GM23338 (cell line): ENCODE measurements at regions not wholly inside any gene's neighbourhood (a gene's known extent, or its start where the extent isn't known, plus 50 kb on each side); places are given as distances from the start of the nearest gene placed in this dataset.
A peak's percentile ranks its signal among the peaks of the same experiment; 100 is the strongest.

ENCODE experiments used
- ATAC-seq: fragments of 200-7000 bp; cut with Tn5 transposase; 3 replicates; pipeline ENCODE4 v1.9.1; 2020
- DNase-seq: peaks from one replicate; pipeline ENCODE4 v3.0.0-alpha.2; 2015; ENCODE audit warnings: low spot score
- H2AFZ ChIP-seq: fragments of 200-600 bp; sonication (generic); 2 replicates; pipeline ENCODE4 v1.8.0; 2016; ENCODE audit warnings: antibody characterized with exemption, mild to moderate bottlenecking, moderate library complexity
- H3F3A ChIP-seq: fragments of 200-600 bp; sonication (generic); replicated peaks from 2 replicates; pipeline ENCODE4 v1.8.0; 2017; ENCODE audit warnings: antibody characterized with exemption, mixed run types, low read depth
- H3K27ac ChIP-seq: fragments of 200-600 bp; sonication (generic); 2 replicates; pipeline ENCODE4 v1.6.1; 2016; ENCODE audit warnings: low read depth
- H3K27me3 ChIP-seq: fragments of 200-600 bp; sonication (generic); 2 replicates; pipeline ENCODE4 v1.8.0; 2016; ENCODE audit warnings: mild to moderate bottlenecking, mixed run types, moderate library complexity; ENCODE audit not compliant: insufficient read depth
- H3K36me3 ChIP-seq: fragments of 200-600 bp; sonication (generic); 2 replicates; pipeline ENCODE4 v1.8.0; 2016; ENCODE audit warnings: mild to moderate bottlenecking; ENCODE audit not compliant: insufficient read depth
- H3K4me1 ChIP-seq: fragments of 200-600 bp; sonication (generic); 2 replicates; pipeline ENCODE4 v1.8.0; 2016; ENCODE audit warnings: mild to moderate bottlenecking, moderate library complexity; ENCODE audit not compliant: insufficient read depth
- H3K4me2 ChIP-seq: fragments of 200-600 bp; sonication (generic); 2 replicates; pipeline ENCODE4 v1.7.1; 2017; ENCODE audit warnings: mixed run types
- H3K4me3 ChIP-seq: fragments of 200-600 bp; sonication (generic); 2 replicates; pipeline ENCODE4 v1.6.1; 2016; ENCODE audit warnings: mixed run types
- H3K79me2 ChIP-seq: fragments of 200-600 bp; sonication (generic); replicated peaks from 2 replicates; pipeline ENCODE4 v1.8.0; 2017; ENCODE audit warnings: mild to moderate bottlenecking; ENCODE audit not compliant: insufficient read depth
- H3K9me2 ChIP-seq: fragments of 200-600 bp; sonication (generic); 2 replicates; pipeline ENCODE4 v1.8.0; 2017; ENCODE audit not compliant: insufficient read depth
- H4K20me1 ChIP-seq: fragments of 200-600 bp; sonication (generic); replicated peaks from 2 replicates; pipeline ENCODE4 v1.8.0; 2017; ENCODE audit warnings: mild to moderate bottlenecking; ENCODE audit not compliant: insufficient read depth
- H3K27ac Mint-ChIP-seq: 2 replicates; pipeline ENCODE4 v1.8.0; 2020; ENCODE audit warnings: inconsistent platforms, mild to moderate bottlenecking, moderate library complexity, mixed read lengths
- H3K27me3 Mint-ChIP-seq: 3 replicates; pipeline ENCODE4 v1.8.0; 2022; ENCODE audit warnings: low read depth, mild to moderate bottlenecking, moderate library complexity, mixed read lengths, inconsistent platforms; ENCODE audit not compliant: insufficient read depth, poor library complexity
- H3K36me3 Mint-ChIP-seq: 3 replicates; pipeline ENCODE4 v1.8.0; 2021; ENCODE audit warnings: low read depth, mild to moderate bottlenecking, inconsistent platforms, moderate library complexity, mixed read lengths
- H3K4me1 Mint-ChIP-seq: 3 replicates; pipeline ENCODE4 v1.8.0; 2020; ENCODE audit warnings: mild to moderate bottlenecking, inconsistent platforms, mixed read lengths
- H3K4me3 Mint-ChIP-seq: 3 replicates; pipeline ENCODE4 v1.8.0; 2021; ENCODE audit warnings: moderate library complexity, mild to moderate bottlenecking, inconsistent platforms, mixed read lengths
- H3K9me3 Mint-ChIP-seq: 3 replicates; pipeline ENCODE4 v1.8.0; 2020; ENCODE audit warnings: moderate library complexity, mild to moderate bottlenecking, inconsistent platforms, mixed read lengths
- EZH2 ChIP-seq: fragments of 200-600 bp; sonication (generic); IDR thresholded peaks from one replicate; pipeline ENCODE4 v1.8.0; 2017; ENCODE audit warnings: antibody characterized with exemption, mild to moderate bottlenecking, low read depth; ENCODE audit not compliant: unreplicated experiment
- TF ChIP-seq, protein P1 (sequence below): fragments of 250-450 bp; sonication (Bioruptor Pico); IDR thresholded peaks from 2 replicates; pipeline ENCODE4 v1.5.0; 2020; ENCODE audit warnings: mild to moderate bottlenecking, moderate library complexity
- TF ChIP-seq, protein P2 (sequence below): IDR thresholded peaks from 2 replicates; pipeline ENCODE4 v1.6.1; 2016; ENCODE audit warnings: antibody characterized with exemption

DNA sequence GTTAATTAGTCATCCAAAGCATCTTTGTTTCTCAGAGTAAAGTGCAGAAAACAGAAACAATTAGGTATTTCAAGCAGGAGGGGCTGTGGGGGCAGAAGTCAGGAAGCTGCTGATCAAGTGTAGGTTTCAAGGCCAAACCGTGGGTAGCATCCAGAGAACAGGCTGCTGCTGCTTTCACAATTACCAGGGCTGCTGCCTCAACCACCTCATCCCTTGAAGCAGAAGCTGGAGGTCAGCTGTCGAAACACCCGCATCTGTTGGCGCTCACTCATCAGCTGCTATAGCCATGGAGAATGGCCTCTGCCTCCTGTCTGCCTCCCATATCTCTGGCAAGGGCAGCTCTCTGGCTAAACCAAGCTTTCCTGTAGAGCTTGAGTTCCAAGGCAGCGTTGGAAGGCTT, 122.9 kb upstream of the OSMR start:
- 0 out of 2 replicates have a peak overlapping the region, but pooled peaks have one; percentile 56 for H2AFZ ChIP-seq
- H3K36me3 ChIP-seq: no peaks in the 10 kb centered on the region
- TF ChIP-seq, protein P1, sequence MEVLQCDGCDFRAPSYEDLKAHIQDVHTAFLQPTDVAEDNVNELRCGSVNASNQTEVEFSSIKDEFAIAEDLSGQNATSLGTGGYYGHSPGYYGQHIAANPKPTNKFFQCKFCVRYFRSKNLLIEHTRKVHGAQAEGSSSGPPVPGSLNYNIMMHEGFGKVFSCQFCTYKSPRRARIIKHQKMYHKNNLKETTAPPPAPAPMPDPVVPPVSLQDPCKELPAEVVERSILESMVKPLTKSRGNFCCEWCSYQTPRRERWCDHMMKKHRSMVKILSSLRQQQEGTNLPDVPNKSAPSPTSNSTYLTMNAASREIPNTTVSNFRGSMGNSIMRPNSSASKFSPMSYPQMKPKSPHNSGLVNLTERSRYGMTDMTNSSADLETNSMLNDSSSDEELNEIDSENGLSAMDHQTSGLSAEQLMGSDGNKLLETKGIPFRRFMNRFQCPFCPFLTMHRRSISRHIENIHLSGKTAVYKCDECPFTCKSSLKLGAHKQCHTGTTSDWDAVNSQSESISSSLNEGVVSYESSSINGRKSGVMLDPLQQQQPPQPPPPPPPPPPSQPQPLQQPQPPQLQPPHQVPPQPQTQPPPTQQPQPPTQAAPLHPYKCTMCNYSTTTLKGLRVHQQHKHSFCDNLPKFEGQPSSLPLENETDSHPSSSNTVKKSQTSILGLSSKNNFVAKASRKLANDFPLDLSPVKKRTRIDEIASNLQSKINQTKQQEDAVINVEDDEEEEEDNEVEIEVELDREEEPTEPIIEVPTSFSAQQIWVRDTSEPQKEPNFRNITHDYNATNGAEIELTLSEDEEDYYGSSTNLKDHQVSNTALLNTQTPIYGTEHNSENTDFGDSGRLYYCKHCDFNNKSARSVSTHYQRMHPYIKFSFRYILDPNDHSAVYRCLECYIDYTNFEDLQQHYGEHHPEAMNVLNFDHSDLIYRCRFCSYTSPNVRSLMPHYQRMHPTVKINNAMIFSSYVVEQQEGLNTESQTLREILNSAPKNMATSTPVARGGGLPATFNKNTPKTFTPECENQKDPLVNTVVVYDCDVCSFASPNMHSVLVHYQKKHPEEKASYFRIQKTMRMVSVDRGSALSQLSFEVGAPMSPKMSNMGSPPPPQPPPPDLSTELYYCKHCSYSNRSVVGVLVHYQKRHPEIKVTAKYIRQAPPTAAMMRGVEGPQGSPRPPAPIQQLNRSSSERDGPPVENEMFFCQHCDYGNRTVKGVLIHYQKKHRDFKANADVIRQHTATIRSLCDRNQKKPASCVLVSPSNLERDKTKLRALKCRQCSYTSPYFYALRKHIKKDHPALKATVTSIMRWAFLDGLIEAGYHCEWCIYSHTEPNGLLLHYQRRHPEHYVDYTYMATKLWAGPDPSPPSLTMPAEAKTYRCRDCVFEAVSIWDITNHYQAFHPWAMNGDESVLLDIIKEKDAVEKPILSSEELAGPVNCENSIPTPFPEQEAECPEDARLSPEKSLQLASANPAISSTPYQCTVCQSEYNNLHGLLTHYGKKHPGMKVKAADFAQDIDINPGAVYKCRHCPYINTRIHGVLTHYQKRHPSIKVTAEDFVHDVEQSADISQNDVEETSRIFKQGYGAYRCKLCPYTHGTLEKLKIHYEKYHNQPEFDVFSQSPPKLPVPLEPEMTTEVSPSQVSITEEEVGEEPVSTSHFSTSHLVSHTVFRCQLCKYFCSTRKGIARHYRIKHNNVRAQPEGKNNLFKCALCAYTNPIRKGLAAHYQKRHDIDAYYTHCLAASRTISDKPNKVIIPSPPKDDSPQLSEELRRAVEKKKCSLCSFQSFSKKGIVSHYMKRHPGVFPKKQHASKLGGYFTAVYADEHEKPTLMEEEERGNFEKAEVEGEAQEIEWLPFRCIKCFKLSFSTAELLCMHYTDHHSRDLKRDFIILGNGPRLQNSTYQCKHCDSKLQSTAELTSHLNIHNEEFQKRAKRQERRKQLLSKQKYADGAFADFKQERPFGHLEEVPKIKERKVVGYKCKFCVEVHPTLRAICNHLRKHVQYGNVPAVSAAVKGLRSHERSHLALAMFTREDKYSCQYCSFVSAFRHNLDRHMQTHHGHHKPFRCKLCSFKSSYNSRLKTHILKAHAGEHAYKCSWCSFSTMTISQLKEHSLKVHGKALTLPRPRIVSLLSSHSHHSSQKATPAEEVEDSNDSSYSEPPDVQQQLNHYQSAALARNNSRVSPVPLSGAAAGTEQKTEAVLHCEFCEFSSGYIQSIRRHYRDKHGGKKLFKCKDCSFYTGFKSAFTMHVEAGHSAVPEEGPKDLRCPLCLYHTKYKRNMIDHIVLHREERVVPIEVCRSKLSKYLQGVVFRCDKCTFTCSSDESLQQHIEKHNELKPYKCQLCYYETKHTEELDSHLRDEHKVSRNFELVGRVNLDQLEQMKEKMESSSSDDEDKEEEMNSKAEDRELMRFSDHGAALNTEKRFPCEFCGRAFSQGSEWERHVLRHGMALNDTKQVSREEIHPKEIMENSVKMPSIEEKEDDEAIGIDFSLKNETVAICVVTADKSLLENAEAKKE (CRISPR knock-in tag): no peak
- no peaks in the 10 kb centered on the region for H3F3A ChIP-seq
- no peaks in the 10 kb centered on the region for H3K79me2 ChIP-seq
- DNase-seq: no peak
- no peak for ATAC-seq
- H3K4me1 ChIP-seq: 0 out of 2 replicates have a peak, but pooled peaks cover 5% of the 10 kb centered on the region
- Mint-ChIP-seq H3K4me1 (peaks cover 15% of the 10 kb centered on the region), H3K36me3 (no peaks in the 10 kb centered on the region), H3K27ac (no peak overlapping the region), H3K27me3 (peaks cover 8% of the 10 kb centered on the region), H3K9me3 (no peaks in the 10 kb centered on the region), H3K4me3 (no peak overlapping the region)
- H3K27ac ChIP-seq: no peak overlapping the region
- no peak overlapping the region for H3K4me2 ChIP-seq
- H3K9me2 ChIP-seq: peaks cover 4% of the 10 kb centered on the region; the same call in 1 of the 2 replicates
- H4K20me1 ChIP-seq: no peaks in the 10 kb centered on the region
- no peaks in the 10 kb centered on the region for H3K27me3 ChIP-seq
- H3K4me3 ChIP-seq: no peak overlapping the region

DNA sequence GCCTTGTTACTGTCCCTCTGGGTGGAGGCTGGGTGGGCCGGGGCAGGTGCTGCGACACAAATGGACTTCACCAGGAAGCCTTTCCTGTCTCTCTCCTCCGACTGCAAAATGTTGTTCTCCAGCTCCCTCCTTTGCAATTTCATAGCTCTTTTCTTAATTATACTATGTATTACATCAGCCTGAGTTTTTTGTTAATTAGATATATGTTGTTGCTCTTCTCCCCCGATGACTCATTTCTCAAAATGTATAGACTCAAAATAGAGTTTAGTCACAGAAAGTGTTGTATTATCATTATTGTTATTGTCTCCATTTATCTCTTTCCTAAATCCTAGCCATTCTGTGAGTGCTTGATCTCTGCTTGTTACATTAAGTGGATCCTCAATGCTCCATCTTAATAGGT, 122.4 kb upstream of the OSMR start:
- Histone ChIP-seq H3K4me2 (no peak overlapping the region), H2AFZ (0 out of 2 replicates have a peak overlapping the region, but pooled peaks have one; percentile 56), H4K20me1 (no peaks in the 10 kb centered on the region), H3K27me3 (no peaks in the 10 kb centered on the region), H3K27ac (no peak overlapping the region), H3K4me3 (no peak overlapping the region), H3K79me2 (no peaks in the 10 kb centered on the region), H3K4me1 (0 out of 2 replicates have a peak, but pooled peaks cover 5% of the 10 kb centered on the region), H3F3A (no peaks in the 10 kb centered on the region), H3K36me3 (no peaks in the 10 kb centered on the region), H3K9me2 (peaks cover 4% of the 10 kb centered on the region; the same call in 1 of the 2 replicates)
- H3K4me1 Mint-ChIP-seq: peaks cover 15% of the 10 kb centered on the region
- no peak overlapping the region for H3K4me3 Mint-ChIP-seq
- peaks cover 8% of the 10 kb centered on the region for H3K27me3 Mint-ChIP-seq
- no peak for ATAC-seq
- DNase-seq: no peak
- no peaks in the 10 kb centered on the region for H3K36me3 Mint-ChIP-seq
- H3K9me3 Mint-ChIP-seq: no peaks in the 10 kb centered on the region
- H3K27ac Mint-ChIP-seq: no peak overlapping the region
- TF ChIP-seq, protein P1 (CRISPR knock-in tag): no peak
- no peak for TF ChIP-seq EZH2
- TF ChIP-seq, protein P2, sequence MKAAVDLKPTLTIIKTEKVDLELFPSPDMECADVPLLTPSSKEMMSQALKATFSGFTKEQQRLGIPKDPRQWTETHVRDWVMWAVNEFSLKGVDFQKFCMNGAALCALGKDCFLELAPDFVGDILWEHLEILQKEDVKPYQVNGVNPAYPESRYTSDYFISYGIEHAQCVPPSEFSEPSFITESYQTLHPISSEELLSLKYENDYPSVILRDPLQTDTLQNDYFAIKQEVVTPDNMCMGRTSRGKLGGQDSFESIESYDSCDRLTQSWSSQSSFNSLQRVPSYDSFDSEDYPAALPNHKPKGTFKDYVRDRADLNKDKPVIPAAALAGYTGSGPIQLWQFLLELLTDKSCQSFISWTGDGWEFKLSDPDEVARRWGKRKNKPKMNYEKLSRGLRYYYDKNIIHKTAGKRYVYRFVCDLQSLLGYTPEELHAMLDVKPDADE: no peak
